Erythroblast (primary cell): ENCODE measurements at regions not wholly inside any gene's neighbourhood (a gene's known extent, or its start where the extent isn't known, plus 50 kb on each side); places are given as distances from the start of the nearest gene placed in this dataset.

Source experiments
- GATA1 ChIP-seq: IDR thresholded peaks from 2 replicates; pipeline ENCODE4 v1.6.1; 2011; ENCODE audit warnings: low read depth, mild to moderate bottlenecking, control low read depth, low read length, moderate library complexity
- POLR2A ChIP-seq: IDR thresholded peaks from 2 replicates; pipeline ENCODE4 v1.6.1; 2011; ENCODE audit warnings: mild to moderate bottlenecking, low read length

DNA sequence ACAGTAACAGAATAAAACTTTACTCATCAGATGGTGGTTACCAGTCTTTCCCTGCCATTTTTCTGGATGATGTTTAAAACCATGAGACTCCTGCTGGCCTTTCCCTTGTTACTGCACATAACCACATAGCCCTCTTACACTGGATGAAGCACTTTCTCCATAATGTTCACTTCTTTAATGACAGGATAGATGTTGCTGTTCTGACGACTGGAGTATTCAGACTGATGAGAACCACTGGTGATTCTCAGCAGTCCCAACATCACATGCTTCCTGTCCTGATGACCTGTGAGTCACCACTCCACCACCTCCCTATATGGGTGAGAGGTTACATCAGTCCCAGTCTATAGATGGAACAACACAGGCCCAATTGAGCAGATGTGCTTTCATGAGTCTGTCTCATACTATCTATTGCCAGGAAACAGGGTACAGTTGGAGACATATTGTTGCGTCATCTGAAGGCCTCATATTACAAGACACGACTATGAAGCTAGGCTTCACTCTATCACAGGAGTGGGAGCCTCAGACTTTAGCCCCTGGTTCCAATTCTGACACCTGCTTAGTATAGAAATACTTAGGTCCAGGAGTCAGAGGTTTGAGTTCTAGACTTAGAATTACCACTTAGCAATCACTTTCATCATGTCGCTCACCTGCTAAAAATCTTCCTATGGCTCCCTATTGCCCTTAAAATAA lies 145.7 kb upstream of the KLF7 start:
- no peak for TF ChIP-seq POLR2A
- no peak for TF ChIP-seq GATA1
